GM12878 (cell line): ENCODE measurements at regions not wholly inside any gene's neighbourhood (a gene's known extent, or its start where the extent isn't known, plus 50 kb on each side); places are given as distances from the start of the nearest gene placed in this dataset.

Experiments used
- ATAC-seq: fragments of 200-7000 bp; cut with Tn5 transposase; 3 replicates; pipeline ENCODE4 v1.9.1; 2020; ENCODE audit warnings: mild to moderate bottlenecking, moderate library complexity
- BruUV-seq: library from RNA; stranded (reverse); fragments of 400-500 nt; replicated peaks from 2 replicates; lab custom pipeline; 2021; lab: Mats Ljungman, UMichigan
- CTCF ChIA-PET: fragments of 300-600 bp; sonication (Branson Sonifier 250); formaldehyde crosslinking; extraction: SDS; loops from one replicate; lab custom pipeline; 2021; ENCODE audit warnings: inconsistent platforms; lab: Yijun Ruan, JAX
- POLR2A ChIA-PET: fragments of 350-600 bp; formaldehyde crosslinking; extraction: SDS; loops from one replicate; lab custom pipeline; 2021; ENCODE audit warnings: inconsistent platforms; lab: Charles Lee
- RAD21 ChIA-PET: fragments of 300-600 bp; sonication (Branson Sonifier 250); formaldehyde crosslinking; loops from one replicate; lab custom pipeline; 2023; ENCODE audit warnings: antibody characterized with exemption; ENCODE audit not compliant: unreplicated experiment; lab: Charles Lee
- SMC1A ChIA-PET: fragments of 300-600 bp; sonication (Branson Sonifier 250); formaldehyde crosslinking; loops from one replicate; lab custom pipeline; 2023; ENCODE audit not compliant: unreplicated experiment, uncharacterized antibody; lab: Charles Lee
- DNase-seq: peaks from one replicate; pipeline ENCODE4 v3.0.0-alpha.2; 2011; ENCODE audit warnings: low read depth, low spot score
- FAIRE-seq: peaks from 3 replicates; lab custom pipeline; 2011; peaks lifted over from hg19 to GRCh38; lab: Jason Lieb, UNC
- H2AFZ ChIP-seq: 2 replicates; pipeline ENCODE4 v1.6.0; 2011; ENCODE audit warnings: low read depth, low read length, control low read depth; ENCODE audit not compliant: control insufficient read depth
- H3K27ac ChIP-seq: 2 replicates; pipeline ENCODE4 v1.5.1; 2011; ENCODE audit warnings: control low read depth; ENCODE audit not compliant: control insufficient read depth, insufficient read depth
- H3K27me3 ChIP-seq, 2 experiments: replicated peaks in 1 of 2; 2 replicates each; pipeline versions ENCODE4 v1.6.0 to v1.6.1; 2011; ENCODE audit warnings: low read length in 1 of 2; ENCODE audit not compliant: control insufficient read depth in 2 of 2, insufficient read depth in 2 of 2
- H3K36me3 ChIP-seq, 2 experiments: 2 replicates each; pipeline ENCODE4 v1.5.1; 2011; ENCODE audit warnings: low read length in 1 of 2; ENCODE audit not compliant: control insufficient read depth in 2 of 2, insufficient read depth in 2 of 2
- H3K4me1 ChIP-seq: 2 replicates; pipeline ENCODE4 v1.6.1; 2011; ENCODE audit warnings: mild to moderate bottlenecking, low read length, moderate library complexity, mixed read lengths; ENCODE audit not compliant: control insufficient read depth, insufficient read depth
- H3K4me2 ChIP-seq: 2 replicates; pipeline ENCODE4 v1.6.0; 2011; ENCODE audit warnings: control low read depth; ENCODE audit not compliant: control insufficient read depth, insufficient read depth
- H3K4me3 ChIP-seq: fragments of 200-600 bp; sonication (generic); 2 replicates; pipeline ENCODE4 v1.5.1; 2016
- H3K79me2 ChIP-seq: 2 replicates; pipeline ENCODE4 v1.6.0; 2011; ENCODE audit warnings: low read length; ENCODE audit not compliant: control insufficient read depth, insufficient read depth
- H3K9ac ChIP-seq: 2 replicates; pipeline ENCODE4 v1.8.0; 2011; ENCODE audit warnings: low read length, control low read depth, mixed read lengths; ENCODE audit not compliant: control insufficient read depth, insufficient read depth
- H3K9me3 ChIP-seq: replicated peaks from 3 replicates; pipeline ENCODE4 v1.5.1; 2011; ENCODE audit warnings: mild to moderate bottlenecking, low read length; ENCODE audit not compliant: control insufficient read depth, insufficient read depth
- H4K20me1 ChIP-seq: 2 replicates; pipeline ENCODE4 v1.6.0; 2011; ENCODE audit not compliant: control insufficient read depth, insufficient read depth
- ATF7 ChIP-seq: fragments of 450-650 bp; IDR thresholded peaks from 2 replicates; pipeline ENCODE4 v1.6.1; 2016; ENCODE audit warnings: low read depth, mild to moderate bottlenecking
- BMI1 ChIP-seq: fragments of 450-650 bp; IDR thresholded peaks from 2 replicates; pipeline ENCODE4 v1.6.1; 2016; ENCODE audit warnings: mild to moderate bottlenecking, moderate library complexity, borderline replicate concordance
- CBX3 ChIP-seq: fragments of 200-600 bp; sonication (generic); IDR thresholded peaks from 2 replicates; pipeline ENCODE4 v1.6.1; 2016; ENCODE audit warnings: low read depth, borderline replicate concordance
- CEBPB ChIP-seq, 2 experiments: fragments of 150-350 bp in 1 of 2; IDR thresholded peaks; 2 replicates each; pipeline ENCODE4 v1.6.1; 2012 to 2014; ENCODE audit warnings: low read depth in 2 of 2, low read length in 2 of 2, borderline replicate concordance in 1 of 2, inconsistent platforms in 1 of 2
- MEF2B ChIP-seq: fragments of 450-650 bp; IDR thresholded peaks from 2 replicates; pipeline ENCODE4 v1.6.1; 2018; ENCODE audit warnings: mild to moderate bottlenecking, moderate library complexity; ENCODE audit not compliant: partially characterized antibody, poor library complexity, severe bottlenecking
- POLR2A ChIP-seq: IDR thresholded peaks from 2 replicates; pipeline ENCODE4 v1.6.1; 2011; ENCODE audit warnings: low read depth, mild to moderate bottlenecking, low read length
- POU2F2 ChIP-seq: IDR thresholded peaks from 3 replicates; pipeline ENCODE4 v1.6.1; 2011; ENCODE audit warnings: low read depth, mild to moderate bottlenecking, low read length, borderline replicate concordance
- RB1 ChIP-seq: fragments of 450-650 bp; formaldehyde crosslinking; IDR thresholded peaks from 2 replicates; pipeline ENCODE4 v1.6.1; 2017; ENCODE audit warnings: mild to moderate bottlenecking, borderline replicate concordance
- SIX5 ChIP-seq: IDR thresholded peaks from 2 replicates; pipeline ENCODE4 v1.6.1; 2011; ENCODE audit warnings: mild to moderate bottlenecking, low read depth, low read length, moderate library complexity; ENCODE audit not compliant: severe bottlenecking
- TCF3 ChIP-seq: IDR thresholded peaks from 2 replicates; pipeline ENCODE4 v1.6.1; 2012; ENCODE audit warnings: low read depth, mild to moderate bottlenecking, low read length, borderline replicate concordance; ENCODE audit not compliant: insufficient read depth
- USF1 ChIP-seq: IDR thresholded peaks from 2 replicates; pipeline ENCODE4 v1.6.1; 2011; ENCODE audit warnings: borderline replicate concordance, low read depth, mild to moderate bottlenecking, moderate library complexity, mixed read lengths, low read length; ENCODE audit not compliant: insufficient read depth; ENCODE audit errors: extremely low read length
- ZBTB40 ChIP-seq: fragments of 450-650 bp; IDR thresholded peaks from 2 replicates; pipeline ENCODE4 v1.6.1; 2016; ENCODE audit warnings: mild to moderate bottlenecking, moderate library complexity, borderline replicate concordance
- ZNF207 ChIP-seq: fragments of 450-650 bp; IDR thresholded peaks from 2 replicates; pipeline ENCODE4 v1.6.1; 2014; ENCODE audit warnings: antibody characterized with exemption, mild to moderate bottlenecking, borderline replicate concordance
- ZSCAN29 ChIP-seq: fragments of 450-650 bp; IDR thresholded peaks from 2 replicates; pipeline ENCODE4 v1.6.1; 2017; ENCODE audit warnings: mild to moderate bottlenecking, moderate library complexity
- in situ Hi-C: fragments of 300-500 bp; cut with MboI; formaldehyde crosslinking; loops from 9 replicates; pipeline ENCODE4 v1.14.3; 2018; ENCODE audit warnings: mixed read lengths
- intact Hi-C: fragments of 100-400 bp; cut with micrococcal nuclease; formaldehyde crosslinking; loops from one replicate; pipeline ENCODE4 v1.14.2; 2022; ENCODE audit not compliant: unreplicated experiment
- TF ChIP-seq, protein P1 (sequence below): fragments of 450-650 bp; IDR thresholded peaks from 2 replicates; pipeline ENCODE4 v1.6.1; 2017; ENCODE audit warnings: mild to moderate bottlenecking, moderate library complexity

DNA sequence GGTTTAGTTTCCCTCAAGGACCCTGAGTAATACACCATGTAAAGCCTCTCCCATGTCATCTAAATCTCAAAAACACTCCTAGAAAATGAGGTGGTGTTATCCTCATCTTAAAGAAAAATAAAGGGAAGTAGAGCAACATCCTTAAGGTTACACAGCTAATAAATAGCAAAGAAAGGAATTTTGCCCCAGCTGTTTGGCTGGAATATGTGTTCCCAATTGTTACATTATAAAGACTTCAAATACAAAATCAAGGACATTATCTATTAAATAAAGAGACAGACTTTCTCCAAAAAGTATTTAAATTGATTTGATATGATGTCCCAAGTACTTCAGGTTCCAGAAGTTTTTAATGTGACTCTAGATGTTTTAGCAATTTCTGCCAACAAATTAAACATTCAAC, 57.9 kb upstream of the IL15 start (continued):
- no peak for TF ChIP-seq TCF3
- TF ChIP-seq, protein P1, sequence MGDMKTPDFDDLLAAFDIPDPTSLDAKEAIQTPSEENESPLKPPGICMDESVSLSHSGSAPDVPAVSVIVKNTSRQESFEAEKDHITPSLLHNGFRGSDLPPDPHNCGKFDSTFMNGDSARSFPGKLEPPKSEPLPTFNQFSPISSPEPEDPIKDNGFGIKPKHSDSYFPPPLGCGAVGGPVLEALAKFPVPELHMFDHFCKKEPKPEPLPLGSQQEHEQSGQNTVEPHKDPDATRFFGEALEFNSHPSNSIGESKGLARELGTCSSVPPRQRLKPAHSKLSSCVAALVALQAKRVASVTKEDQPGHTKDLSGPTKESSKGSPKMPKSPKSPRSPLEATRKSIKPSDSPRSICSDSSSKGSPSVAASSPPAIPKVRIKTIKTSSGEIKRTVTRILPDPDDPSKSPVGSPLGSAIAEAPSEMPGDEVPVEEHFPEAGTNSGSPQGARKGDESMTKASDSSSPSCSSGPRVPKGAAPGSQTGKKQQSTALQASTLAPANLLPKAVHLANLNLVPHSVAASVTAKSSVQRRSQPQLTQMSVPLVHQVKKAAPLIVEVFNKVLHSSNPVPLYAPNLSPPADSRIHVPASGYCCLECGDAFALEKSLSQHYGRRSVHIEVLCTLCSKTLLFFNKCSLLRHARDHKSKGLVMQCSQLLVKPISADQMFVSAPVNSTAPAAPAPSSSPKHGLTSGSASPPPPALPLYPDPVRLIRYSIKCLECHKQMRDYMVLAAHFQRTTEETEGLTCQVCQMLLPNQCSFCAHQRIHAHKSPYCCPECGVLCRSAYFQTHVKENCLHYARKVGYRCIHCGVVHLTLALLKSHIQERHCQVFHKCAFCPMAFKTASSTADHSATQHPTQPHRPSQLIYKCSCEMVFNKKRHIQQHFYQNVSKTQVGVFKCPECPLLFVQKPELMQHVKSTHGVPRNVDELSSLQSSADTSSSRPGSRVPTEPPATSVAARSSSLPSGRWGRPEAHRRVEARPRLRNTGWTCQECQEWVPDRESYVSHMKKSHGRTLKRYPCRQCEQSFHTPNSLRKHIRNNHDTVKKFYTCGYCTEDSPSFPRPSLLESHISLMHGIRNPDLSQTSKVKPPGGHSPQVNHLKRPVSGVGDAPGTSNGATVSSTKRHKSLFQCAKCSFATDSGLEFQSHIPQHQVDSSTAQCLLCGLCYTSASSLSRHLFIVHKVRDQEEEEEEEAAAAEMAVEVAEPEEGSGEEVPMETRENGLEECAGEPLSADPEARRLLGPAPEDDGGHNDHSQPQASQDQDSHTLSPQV = no peak
- no peak for TF ChIP-seq ZNF207
- TF ChIP-seq POU2F2 = no peak
- TF ChIP-seq CEBPB (IDR thresholded peaks at IDR 0.05; ENCODE audit: borderline replicate concordance in 1 of 2, low read depth in 2 of 2, low read length in 2 of 2) = no peak
- no peak for TF ChIP-seq POLR2A

- RAD21 ChIA-PET = no interaction called here
- H3K4me2 ChIP-seq = no peak overlapping the region
- POLR2A ChIA-PET = no interaction called here
- no peak overlapping the region for H2AFZ ChIP-seq
- no peaks in the 10 kb centered on the region for H3K27me3 ChIP-seq
- H4K20me1 ChIP-seq = no peaks in the 10 kb centered on the region
- intact Hi-C loops (no loop called here), in situ Hi-C loops (no loop called here)
- no peak overlapping the region for H3K4me3 ChIP-seq
- H3K27ac ChIP-seq = no peak overlapping the region
- no peaks in the 10 kb centered on the region for H3K36me3 ChIP-seq
- DNase-seq (no peak), ATAC-seq (no peak), FAIRE-seq (no peak)
- SMC1A ChIA-PET = interaction anchor here (1.6 kb wide), 1 partner anchor 154 kb away, joined by 3 read pairs; no protein-coding TSS in a partner anchor
- H3K9ac ChIP-seq = no peak overlapping the region
- no peaks in the 10 kb centered on the region for H3K4me1 ChIP-seq
- no TSS peak for BruUV-seq
- H3K79me2 ChIP-seq = no peaks in the 10 kb centered on the region
- CTCF ChIA-PET = interaction anchor here (1.1 kb wide), 1 partner anchor 23 kb away, joined by 3 read pairs; no protein-coding TSS in a partner anchor
- H3K9me3 ChIP-seq = no peaks in the 10 kb centered on the region
- TF ChIP-seq MEF2B (no peak), ATF7 (no peak), RB1 (no peak), POU2F2 (no peak), CBX3 (no peak), ZNF207 (no peak), ZSCAN29 (no peak), SIX5 (no peak), ZBTB40 (no peak), BMI1 (no peak), USF1 (no peak)
These were observed 55.9 kb upstream of the IL15 start for GRCh38 chr4:141580523-141580922.
